NT2/D1 (cell line): ENCODE measurements at regions not wholly inside any gene's neighbourhood (a gene's known extent, or its start where the extent isn't known, plus 50 kb on each side); places are given as distances from the start of the nearest gene placed in this dataset.

Source experiments
- SUZ12 ChIP-seq: IDR thresholded peaks from 2 replicates; pipeline ENCODE4 v1.6.1; 2011; ENCODE audit not compliant: insufficient read length, insufficient read depth; ENCODE audit errors: extremely low read depth
- YY1 ChIP-seq: IDR thresholded peaks from 2 replicates; pipeline ENCODE4 v1.6.1; 2011; ENCODE audit not compliant: insufficient read length, insufficient read depth
- ZNF274 ChIP-seq: IDR thresholded peaks from 2 replicates; pipeline ENCODE4 v1.6.1; 2011; ENCODE audit warnings: mild to moderate bottlenecking, low read depth, low read length

GRCh38 chr3:168983046-168983445 lies 680.5 kb downstream of the MECOM start:
- TF ChIP-seq YY1: no peak
- TF ChIP-seq ZNF274: no peak
- no peak for TF ChIP-seq SUZ12
